H9 (cell line): ENCODE measurements at regions not wholly inside any gene's neighbourhood (a gene's known extent, or its start where the extent isn't known, plus 50 kb on each side); places are given as distances from the start of the nearest gene placed in this dataset.

ENCODE experiments used
- DNase-seq: peaks from one replicate; pipeline ENCODE4 v3.0.0-alpha.2; 2017
- H2AFZ ChIP-seq: one replicate; pipeline ENCODE4 v1.6.1; 2013; ENCODE audit warnings: mild to moderate bottlenecking, low read length, control low read depth, moderate library complexity
- H2AK5ac ChIP-seq: 2 replicates; pipeline ENCODE4 v1.6.1; 2013; ENCODE audit warnings: low read length, control low read depth, mixed read lengths; ENCODE audit not compliant: insufficient read length
- H2BK120ac ChIP-seq: one replicate; pipeline ENCODE4 v1.6.1; 2013; ENCODE audit warnings: low read depth, mild to moderate bottlenecking, low read length, control low read depth, inconsistent platforms; ENCODE audit not compliant: poor library complexity, severe bottlenecking
- H2BK12ac ChIP-seq: 2 replicates; pipeline ENCODE4 v1.6.1; 2013; ENCODE audit warnings: low read length, control low read depth, mixed read lengths, low read depth; ENCODE audit not compliant: insufficient read length
- H2BK15ac ChIP-seq: 2 replicates; pipeline ENCODE4 v1.6.1; 2013; ENCODE audit warnings: low read depth, low read length, control low read depth
- H2BK20ac ChIP-seq: one replicate; pipeline ENCODE4 v1.6.1; 2013; ENCODE audit warnings: low read depth, mild to moderate bottlenecking, low read length, control low read depth, inconsistent platforms; ENCODE audit not compliant: poor library complexity, severe bottlenecking
- H2BK5ac ChIP-seq: 2 replicates; pipeline ENCODE4 v1.6.1; 2013; ENCODE audit warnings: low read length, control low read depth, mixed read lengths; ENCODE audit not compliant: insufficient read length
- H3K14ac ChIP-seq: 2 replicates; pipeline ENCODE4 v1.6.1; 2013; ENCODE audit warnings: low read length, control low read depth; ENCODE audit not compliant: insufficient read depth
- H3K18ac ChIP-seq: 2 replicates; pipeline ENCODE4 v1.6.1; 2013; ENCODE audit warnings: low read depth, mild to moderate bottlenecking, mixed read lengths, low read length, control low read depth; ENCODE audit not compliant: insufficient read length
- H3K23ac ChIP-seq: 2 replicates; pipeline ENCODE4 v1.6.1; 2013; ENCODE audit warnings: low read length, control low read depth, mixed read lengths, low read depth; ENCODE audit not compliant: insufficient read length
- H3K23me2 ChIP-seq: 2 replicates; pipeline ENCODE4 v1.6.1; 2013; ENCODE audit warnings: low read depth, mild to moderate bottlenecking, mixed read lengths, low read length, control low read depth; ENCODE audit not compliant: insufficient read length, poor library complexity, severe bottlenecking
- H3K27ac ChIP-seq: 2 replicates; pipeline ENCODE4 v1.5.1; 2013; ENCODE audit warnings: low read length, control low read depth, mixed read lengths, low read depth; ENCODE audit not compliant: insufficient read length
- H3K27me3 ChIP-seq: 2 replicates; pipeline ENCODE4 v1.6.1; 2013; ENCODE audit warnings: low read length, control low read depth, inconsistent platforms; ENCODE audit not compliant: insufficient read depth
- H3K4ac ChIP-seq: 2 replicates; pipeline ENCODE4 v1.6.1; 2013; ENCODE audit warnings: low read depth, mild to moderate bottlenecking, control low read depth, inconsistent platforms, low read length, moderate library complexity
- H3K4me1 ChIP-seq: 2 replicates; pipeline ENCODE4 v1.6.1; 2013; ENCODE audit warnings: low read length, control low read depth, inconsistent platforms; ENCODE audit not compliant: insufficient read depth
- H3K4me2 ChIP-seq: 2 replicates; pipeline ENCODE4 v1.6.1; 2013; ENCODE audit warnings: low read length, control low read depth, mixed read lengths; ENCODE audit not compliant: insufficient read length, insufficient read depth
- H3K56ac ChIP-seq: 2 replicates; pipeline ENCODE4 v1.6.1; 2013; ENCODE audit warnings: low read depth, mild to moderate bottlenecking, mixed read lengths, low read length, control low read depth; ENCODE audit not compliant: insufficient read length
- H3K79me1 ChIP-seq: 2 replicates; pipeline ENCODE4 v1.6.1; 2013; ENCODE audit warnings: low read depth, mild to moderate bottlenecking, moderate library complexity, low read length, control low read depth, inconsistent platforms; ENCODE audit not compliant: insufficient read depth, poor library complexity, severe bottlenecking
- H3K79me2 ChIP-seq: 2 replicates; pipeline ENCODE4 v1.6.1; 2013; ENCODE audit warnings: low read length, control low read depth, inconsistent platforms; ENCODE audit not compliant: insufficient read depth
- H3K9ac ChIP-seq: 2 replicates; pipeline ENCODE4 v1.6.1; 2013; ENCODE audit warnings: low read length, control low read depth, mixed read lengths; ENCODE audit not compliant: insufficient read length; ENCODE audit errors: extremely low read depth
- H3K9me3 ChIP-seq: one replicate; pipeline ENCODE4 v1.6.1; 2013; ENCODE audit warnings: low read depth, low read length, inconsistent platforms; ENCODE audit not compliant: control insufficient read depth
- H3T11ph ChIP-seq: one replicate; pipeline ENCODE4 v1.6.1; 2013; ENCODE audit warnings: mild to moderate bottlenecking, low read length, control low read depth, inconsistent platforms
- H4K20me1 ChIP-seq: one replicate; pipeline ENCODE4 v1.6.1; 2013; ENCODE audit not compliant: control insufficient read depth, insufficient read length, insufficient read depth
- H4K5ac ChIP-seq: 2 replicates; pipeline ENCODE4 v1.6.1; 2013; ENCODE audit warnings: low read depth, mild to moderate bottlenecking, mixed read lengths, low read length, control low read depth; ENCODE audit not compliant: insufficient read length
- H4K8ac ChIP-seq: replicated peaks from 2 replicates; pipeline ENCODE4 v1.6.1; 2013; ENCODE audit warnings: low read length, control low read depth, mixed read lengths, low read depth; ENCODE audit not compliant: insufficient read length
- H4K91ac ChIP-seq: 2 replicates; pipeline ENCODE4 v1.6.1; 2013; ENCODE audit warnings: low read depth, mild to moderate bottlenecking, moderate library complexity, mixed read lengths, low read length, control low read depth; ENCODE audit not compliant: insufficient read length
- H3K27ac Mint-ChIP-seq, 3 experiments: 2 replicates in 2 of 3; 3 replicates in 1 of 3; pipeline ENCODE4 v1.8.0; 2020 to 2021; ENCODE audit warnings: mixed read lengths in 3 of 3, mild to moderate bottlenecking in 1 of 3, moderate library complexity in 1 of 3
- H3K27me3 Mint-ChIP-seq: 2 replicates; pipeline ENCODE4 v1.8.0; 2021; ENCODE audit warnings: low read depth, mild to moderate bottlenecking, moderate library complexity, mixed read lengths
- H3K36me3 Mint-ChIP-seq, 3 experiments: 2 replicates in 2 of 3; 3 replicates in 1 of 3; pipeline ENCODE4 v1.8.0; 2020 to 2021; ENCODE audit warnings: low read depth in 3 of 3, mixed read lengths in 3 of 3; ENCODE audit not compliant: insufficient read depth in 1 of 3
- H3K4me1 Mint-ChIP-seq, 2 experiments: 2 replicates each; pipeline ENCODE4 v1.8.0; 2020; ENCODE audit warnings: mixed read lengths in 2 of 2
- H3K4me3 Mint-ChIP-seq, 2 experiments: 2 replicates in 1 of 2; 3 replicates in 1 of 2; pipeline ENCODE4 v1.8.0; 2020 to 2021; ENCODE audit warnings: mild to moderate bottlenecking in 2 of 2, mixed read lengths in 2 of 2, moderate library complexity in 1 of 2
- H3K9me3 Mint-ChIP-seq, 2 experiments: 2 replicates in 1 of 2; 3 replicates in 1 of 2; pipeline ENCODE4 v1.8.0; 2020; ENCODE audit warnings: mild to moderate bottlenecking in 2 of 2, mixed read lengths in 2 of 2, moderate library complexity in 1 of 2
- WGBS: extraction: QIAGEN DNeasy Blood & Tissue Kit; methylation state at CpG from one replicate; pipeline ENCODE4 v1.1.7; 2013; ENCODE audit warnings: missing lambda C conversion rate, low lambda C conversion rate, mixed read lengths; ENCODE audit not compliant: insufficient read length; ENCODE audit errors: extremely low coverage; 5-methylcytosine and 5-hydroxymethylcytosine counted together
- TF ChIP-seq, protein P1 (sequence below): fragments of 200-600 bp; sonication (generic); conservative IDR thresholded peaks from 3 replicates; pipeline ENCODE4 v1.8.0; 2021; ENCODE audit warnings: antibody characterized with exemption, mild to moderate bottlenecking

DNA sequence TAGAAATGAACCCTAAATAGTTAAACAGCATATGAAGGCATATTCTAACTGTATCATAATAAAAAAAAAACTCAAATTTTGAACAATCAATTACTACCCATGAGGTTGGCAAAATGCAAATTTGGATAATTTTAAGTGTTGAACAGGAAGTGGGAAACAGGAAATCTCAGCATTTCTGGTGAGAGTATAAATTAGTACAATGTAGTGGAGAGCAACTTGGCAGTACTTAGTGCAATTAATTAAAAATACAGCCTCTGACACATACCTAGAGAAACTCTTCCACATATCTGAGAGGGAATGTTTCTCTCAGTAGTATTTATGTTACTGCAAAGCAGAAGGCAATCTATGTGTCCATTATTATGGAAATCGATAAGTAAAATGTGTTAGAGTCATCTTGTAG, 96.8 kb downstream of the TUSC7 start:
- H3K4me1 ChIP-seq = no peaks in the 10 kb centered on the region
- H3K4me2 ChIP-seq = no peak overlapping the region
- no peak overlapping the region for H3T11ph ChIP-seq
- no peak overlapping the region for H3K27ac ChIP-seq
- no peak overlapping the region for H2BK20ac ChIP-seq
- no peaks in the 10 kb centered on the region for H3K79me1 ChIP-seq
- H2BK12ac ChIP-seq = no peak overlapping the region
- no peak overlapping the region for H3K23ac ChIP-seq
- no peak overlapping the region for H2BK120ac ChIP-seq
- peaks cover 23 to 24% of the 10 kb centered on the region in 2 experiments for H3K9me3 Mint-ChIP-seq
- H3K9me3 ChIP-seq = no peaks in the 10 kb centered on the region
- H4K8ac ChIP-seq = no peak overlapping the region
- TF ChIP-seq, protein P1, sequence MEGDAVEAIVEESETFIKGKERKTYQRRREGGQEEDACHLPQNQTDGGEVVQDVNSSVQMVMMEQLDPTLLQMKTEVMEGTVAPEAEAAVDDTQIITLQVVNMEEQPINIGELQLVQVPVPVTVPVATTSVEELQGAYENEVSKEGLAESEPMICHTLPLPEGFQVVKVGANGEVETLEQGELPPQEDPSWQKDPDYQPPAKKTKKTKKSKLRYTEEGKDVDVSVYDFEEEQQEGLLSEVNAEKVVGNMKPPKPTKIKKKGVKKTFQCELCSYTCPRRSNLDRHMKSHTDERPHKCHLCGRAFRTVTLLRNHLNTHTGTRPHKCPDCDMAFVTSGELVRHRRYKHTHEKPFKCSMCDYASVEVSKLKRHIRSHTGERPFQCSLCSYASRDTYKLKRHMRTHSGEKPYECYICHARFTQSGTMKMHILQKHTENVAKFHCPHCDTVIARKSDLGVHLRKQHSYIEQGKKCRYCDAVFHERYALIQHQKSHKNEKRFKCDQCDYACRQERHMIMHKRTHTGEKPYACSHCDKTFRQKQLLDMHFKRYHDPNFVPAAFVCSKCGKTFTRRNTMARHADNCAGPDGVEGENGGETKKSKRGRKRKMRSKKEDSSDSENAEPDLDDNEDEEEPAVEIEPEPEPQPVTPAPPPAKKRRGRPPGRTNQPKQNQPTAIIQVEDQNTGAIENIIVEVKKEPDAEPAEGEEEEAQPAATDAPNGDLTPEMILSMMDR = no peak
- no peak overlapping the region for H4K91ac ChIP-seq
- H3K9ac ChIP-seq = no peak overlapping the region
- H3K27me3 Mint-ChIP-seq = no peaks in the 10 kb centered on the region
- H4K20me1 ChIP-seq = no peaks in the 10 kb centered on the region
- no peak overlapping the region for H2BK15ac ChIP-seq
- H4K5ac ChIP-seq = no peak overlapping the region
- no peak overlapping the region for H3K14ac ChIP-seq
- H2AK5ac ChIP-seq = no peak overlapping the region
- no peak overlapping the region for H2BK5ac ChIP-seq
- H3K18ac ChIP-seq = no peak overlapping the region
- no peak overlapping the region for H3K4me3 Mint-ChIP-seq
- no peak overlapping the region for H3K27ac Mint-ChIP-seq
- H3K56ac ChIP-seq = no peak overlapping the region
- no CpG with 5 or more reads among the region's 1 CpG for WGBS
- no peak overlapping the region for H3K4ac ChIP-seq
- no peak overlapping the region for H2AFZ ChIP-seq
- H3K27me3 ChIP-seq = no peaks in the 10 kb centered on the region
- no peak for DNase-seq
- no peaks in the 10 kb centered on the region for H3K23me2 ChIP-seq
- peaks cover 9 to 10% of the 10 kb centered on the region in 2 experiments for H3K4me1 Mint-ChIP-seq
- H3K79me2 ChIP-seq = no peaks in the 10 kb centered on the region
- H3K36me3 Mint-ChIP-seq = peaks cover 11 to 29% (median 13%) of the 10 kb centered on the region in 3 experiments
